NCI-H146 (cell line): ENCODE measurements at regions not wholly inside any gene's neighbourhood (a gene's known extent, or its start where the extent isn't known, plus 50 kb on each side); places are given as distances from the start of the nearest gene placed in this dataset.

ENCODE experiments used
- DNase-seq: peaks from one replicate; lab custom pipeline; 2025; lab: John Stamatoyannopoulos, UW

GRCh38 chr13:48891586-48891985 lies 84.1 kb upstream of the FNDC3A start:
- no peak for DNase-seq

GRCh38 chr13:48892053-48892687 lies 83.5 kb upstream of the FNDC3A start:
- no peak for DNase-seq

GRCh38 chr13:48892688-48893075 lies 83.0 kb upstream of the FNDC3A start:
- DNase-seq: no peak

- no peak for DNase-seq
Measured at GRCh38 chr13:48896312-48896711, 79.4 kb upstream of the FNDC3A start.

GRCh38 chr13:48901781-48902180 lies 73.9 kb upstream of the FNDC3A start:
- DNase-seq: no peak

- no peak for DNase-seq
Measured at GRCh38 chr13:48902368-48902767, 73.3 kb upstream of the FNDC3A start.

- no peak for DNase-seq
Measured at GRCh38 chr13:48904668-48905290, 70.9 kb upstream of the FNDC3A start.

- DNase-seq: no peak
Measured at GRCh38 chr13:48906200-48906599, 69.5 kb upstream of the FNDC3A start.

GRCh38 chr13:48908381-48909055 lies 67.2 kb upstream of the FNDC3A start:
- DNase-seq: no peak

GRCh38 chr13:48909056-48909389 lies 66.7 kb upstream of the FNDC3A start:
- DNase-seq: no peak

- no peak for DNase-seq
Measured at GRCh38 chr13:48910686-48911085, 65.0 kb upstream of the FNDC3A start.

- no peak for DNase-seq
Measured at GRCh38 chr13:48919751-48920150, 56.0 kb upstream of the FNDC3A start.

GRCh38 chr13:48920730-48921129 lies 55.0 kb upstream of the FNDC3A start:
- no peak for DNase-seq

GRCh38 chr13:48923376-48923775 lies 52.3 kb upstream of the FNDC3A start:
- no peak for DNase-seq

GRCh38 chr13:48925001-48925400 lies 50.7 kb upstream of the FNDC3A start:
- no peak for DNase-seq
